Thyroid gland (tissue), 4 donors: ENCODE measurements at regions not wholly inside any gene's neighbourhood (a gene's known extent, or its start where the extent isn't known, plus 50 kb on each side); places are given as distances from the start of the nearest gene placed in this dataset.

Experiments used
- DNase-seq, 2 donors: peaks; one replicate each; pipeline ENCODE4 v3.0.0-alpha.2; 2019
- H3K27ac ChIP-seq, 3 donors: fragments of 200-600 bp; sonication (generic); 1 replicate in 2 of 3; 2 replicates in 1 of 3; pipeline ENCODE4 v1.5.1; 2016 to 2019; ENCODE audit warnings: mild to moderate bottlenecking in 1 of 3, moderate library complexity in 1 of 3
- H3K27me3 ChIP-seq: fragments of 200-600 bp; sonication (generic); one replicate; pipeline ENCODE4 v1.5.1; 2019
- H3K36me3 ChIP-seq, 2 donors: fragments of 200-600 bp; sonication (generic); one replicate each; pipeline ENCODE4 v1.5.1; 2016 to 2019
- H3K4me1 ChIP-seq, 2 donors: fragments of 200-600 bp; sonication (generic); one replicate each; pipeline ENCODE4 v1.5.1; 2017 to 2019
- H3K4me3 ChIP-seq, 3 donors: fragments of 200-600 bp; sonication (generic); replicated peaks in 1 of 3; 1 replicate in 2 of 3; 2 replicates in 1 of 3; pipeline ENCODE4 v1.5.1; 2016; ENCODE audit warnings: mild to moderate bottlenecking in 1 of 3
- H3K9me3 ChIP-seq: fragments of 200-600 bp; sonication (generic); one replicate; pipeline ENCODE4 v1.5.1; 2017
- POLR2A ChIP-seq, 2 donors: fragments of 450-650 bp; IDR thresholded peaks; one replicate each; pipeline ENCODE4 v1.6.1; 2017; ENCODE audit warnings: antibody characterized with exemption in 2 of 2, mild to moderate bottlenecking in 2 of 2, moderate library complexity in 1 of 2
- WGBS, 2 donors: methylation state at CpG; one replicate each; pipeline ENCODE4 v1.1.5; 2017; 5-methylcytosine and 5-hydroxymethylcytosine counted together
- intact Hi-C: fragments of 100-400 bp; cut with DNase I; formaldehyde crosslinking; loops from one replicate; pipeline ENCODE4 v1.15.1; 2023
- TF ChIP-seq, protein P1 (sequence below), 6 experiments: fragments of 200-600 bp in 3 of 6; fragments of 450-650 bp in 3 of 6; sonication (generic) in 3 of 6; IDR thresholded peaks; one replicate each; pipeline ENCODE4 v1.5.1; 2016 to 2019; ENCODE audit warnings: antibody characterized with exemption in 6 of 6, mild to moderate bottlenecking in 2 of 6, inconsistent platforms in 1 of 6, moderate library complexity in 1 of 6

DNA sequence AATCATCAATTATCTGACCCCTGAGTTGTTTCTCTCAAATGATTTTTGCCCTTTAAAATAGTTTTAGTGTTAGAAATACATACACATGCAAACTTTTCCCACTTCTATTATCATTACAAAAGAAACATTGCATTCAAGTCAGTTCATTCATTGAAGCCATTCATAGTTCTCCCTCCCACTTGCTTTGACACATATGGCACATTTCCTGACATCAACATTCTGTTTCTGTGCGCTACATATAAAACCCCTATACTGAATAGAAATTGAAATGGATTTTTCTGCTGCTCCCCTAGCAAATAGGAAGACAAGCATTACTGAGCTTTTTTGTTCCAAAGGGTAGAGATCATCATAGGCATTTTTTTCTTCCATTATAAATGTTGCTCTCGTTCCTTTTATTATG lies 497.9 kb upstream of the PCDH10 start:
- no peak for DNase-seq

DNA sequence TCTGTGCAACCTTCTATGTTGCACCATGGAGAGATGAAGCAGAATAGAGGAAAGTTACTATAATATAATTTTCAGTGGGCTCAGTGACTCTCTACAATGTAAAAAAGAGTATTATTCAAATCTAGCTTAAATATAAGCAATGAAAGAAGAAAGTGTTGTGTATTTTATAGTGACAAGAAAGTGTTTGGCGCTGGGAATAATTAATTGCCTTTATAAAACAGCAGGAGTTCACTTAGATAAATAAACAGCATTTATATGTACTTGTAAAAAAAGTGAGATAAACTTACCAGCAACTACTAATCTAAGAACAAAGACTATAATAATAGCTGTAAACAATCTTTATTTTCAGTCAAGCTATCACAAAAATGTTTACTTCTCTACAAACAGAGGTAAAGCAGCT lies 488.9 kb upstream of the PCDH10 start:
- Histone ChIP-seq H3K4me1 (no peaks in the 10 kb centered on the region), H3K27ac (no peak overlapping the region), H3K36me3 (no peaks in the 10 kb centered on the region), H3K27me3 (no peaks in the 10 kb centered on the region), H3K4me3 (no peak overlapping the region), H3K9me3 (no peaks in the 10 kb centered on the region)
- WGBS, 2 donors, result 37 to 46% methylated on average over 1 of the region's 1 CpG
- DNase-seq, result no peak
- no peak for TF ChIP-seq POLR2A (IDR thresholded peaks at IDR 0.05)
- TF ChIP-seq, protein P1, sequence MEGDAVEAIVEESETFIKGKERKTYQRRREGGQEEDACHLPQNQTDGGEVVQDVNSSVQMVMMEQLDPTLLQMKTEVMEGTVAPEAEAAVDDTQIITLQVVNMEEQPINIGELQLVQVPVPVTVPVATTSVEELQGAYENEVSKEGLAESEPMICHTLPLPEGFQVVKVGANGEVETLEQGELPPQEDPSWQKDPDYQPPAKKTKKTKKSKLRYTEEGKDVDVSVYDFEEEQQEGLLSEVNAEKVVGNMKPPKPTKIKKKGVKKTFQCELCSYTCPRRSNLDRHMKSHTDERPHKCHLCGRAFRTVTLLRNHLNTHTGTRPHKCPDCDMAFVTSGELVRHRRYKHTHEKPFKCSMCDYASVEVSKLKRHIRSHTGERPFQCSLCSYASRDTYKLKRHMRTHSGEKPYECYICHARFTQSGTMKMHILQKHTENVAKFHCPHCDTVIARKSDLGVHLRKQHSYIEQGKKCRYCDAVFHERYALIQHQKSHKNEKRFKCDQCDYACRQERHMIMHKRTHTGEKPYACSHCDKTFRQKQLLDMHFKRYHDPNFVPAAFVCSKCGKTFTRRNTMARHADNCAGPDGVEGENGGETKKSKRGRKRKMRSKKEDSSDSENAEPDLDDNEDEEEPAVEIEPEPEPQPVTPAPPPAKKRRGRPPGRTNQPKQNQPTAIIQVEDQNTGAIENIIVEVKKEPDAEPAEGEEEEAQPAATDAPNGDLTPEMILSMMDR (IDR thresholded peaks at IDR 0.05), result no peak
- intact Hi-C loops, result no loop called here

More for the DNA sequence above, 497.9 kb upstream of the PCDH10 start:
- TF ChIP-seq, protein P1 (IDR thresholded peaks at IDR 0.05), result no peak
- no peak for TF ChIP-seq POLR2A (IDR thresholded peaks at IDR 0.05)
- Histone ChIP-seq H3K27ac (no peak overlapping the region), H3K9me3 (no peaks in the 10 kb centered on the region), H3K27me3 (no peaks in the 10 kb centered on the region), H3K36me3 (no peaks in the 10 kb centered on the region), H3K4me1 (no peaks in the 10 kb centered on the region), H3K4me3 (no peak overlapping the region)
- 92 to 94% methylated on average over 2 of the region's 2 CpGs for WGBS, 2 donors
- intact Hi-C loops, result no loop called here

GRCh38 chr4:132662456-132662855 lies 486.6 kb upstream of the PCDH10 start:
- 86 to 89% methylated on average over 1 of the region's 1 CpG for WGBS, 2 donors
- H3K27ac ChIP-seq, result no peak overlapping the region

GRCh38 chr4:132669786-132670185 lies 479.3 kb upstream of the PCDH10 start:
- Histone ChIP-seq H3K36me3 (no peaks in the 10 kb centered on the region), H3K27me3 (no peaks in the 10 kb centered on the region), H3K27ac (no peak overlapping the region), H3K9me3 (no peaks in the 10 kb centered on the region), H3K4me1 (no peaks in the 10 kb centered on the region), H3K4me3 (no peak overlapping the region)
- no peak for DNase-seq
- intact Hi-C loops, result no loop called here
- TF ChIP-seq, protein P1 (IDR thresholded peaks at IDR 0.05), result no peak
- TF ChIP-seq POLR2A (IDR thresholded peaks at IDR 0.05), result no peak
- 0% methylated on average over 1 of the region's 1 CpG for WGBS, 2 donors

More at GRCh38 chr4:132662456-132662855, 486.6 kb upstream of the PCDH10 start:
- Histone ChIP-seq H3K4me3 (no peak overlapping the region), H3K4me1 (no peaks in the 10 kb centered on the region), H3K36me3 (no peaks in the 10 kb centered on the region), H3K27me3 (no peaks in the 10 kb centered on the region), H3K9me3 (no peaks in the 10 kb centered on the region)
- intact Hi-C loops, result no loop called here
- TF ChIP-seq, protein P1 (IDR thresholded peaks at IDR 0.05), result no peak
- TF ChIP-seq POLR2A (IDR thresholded peaks at IDR 0.05), result no peak
- DNase-seq, result no peak

- no peaks in the 10 kb centered on the region for H3K4me1 ChIP-seq
- no peaks in the 10 kb centered on the region for H3K9me3 ChIP-seq
- no peak for DNase-seq
- intact Hi-C loops, result no loop called here
- TF ChIP-seq POLR2A (IDR thresholded peaks at IDR 0.05), result no peak
- TF ChIP-seq, protein P1 (IDR thresholded peaks at IDR 0.05), result no peak
- WGBS, 2 donors, result 87 to 90% methylated on average over 1 of the region's 1 CpG
- no peak overlapping the region for H3K27ac ChIP-seq
- H3K27me3 ChIP-seq, result no peaks in the 10 kb centered on the region
- H3K36me3 ChIP-seq, result no peaks in the 10 kb centered on the region
- H3K4me3 ChIP-seq, result no peak overlapping the region
These were observed 478.5 kb upstream of the PCDH10 start for GRCh38 chr4:132670557-132670956.
